Tibial artery (tissue), 4 donors: ENCODE measurements at regions not wholly inside any gene's neighbourhood (a gene's known extent, or its start where the extent isn't known, plus 50 kb on each side); places are given as distances from the start of the nearest gene placed in this dataset.

Experiments used
- DNase-seq, 2 donors: peaks; one replicate each; pipeline ENCODE4 v3.0.0-alpha.2; 2019
- H3K27ac ChIP-seq, 2 donors: fragments of 200-600 bp; sonication (generic) in 1 of 2; 1 replicate in 1 of 2; 2 replicates in 1 of 2; pipeline ENCODE4 v1.5.1; 2018 to 2019; ENCODE audit warnings: mild to moderate bottlenecking in 1 of 2
- H3K27me3 ChIP-seq, 2 donors: fragments of 200-600 bp; sonication (generic) in 1 of 2; one replicate each; pipeline versions ENCODE4 v1.5.1 to v1.6.0; 2016 to 2019
- H3K36me3 ChIP-seq, 3 donors: fragments of 200-600 bp; sonication (generic) in 2 of 3; one replicate each; pipeline ENCODE4 v1.5.1; 2016 to 2019; ENCODE audit warnings: mild to moderate bottlenecking in 2 of 3
- H3K4me1 ChIP-seq, 4 donors: fragments of 200-600 bp; sonication (generic) in 2 of 4; 1 replicate in 3 of 4; 2 replicates in 1 of 4; pipeline ENCODE4 v1.5.1; 2016 to 2019
- H3K4me3 ChIP-seq, 2 donors: fragments of 200-600 bp; sonication (generic) in 1 of 2; 1 replicate in 1 of 2; 2 replicates in 1 of 2; pipeline ENCODE4 v1.5.1; 2018 to 2019; ENCODE audit warnings: mild to moderate bottlenecking in 2 of 2
- H3K9me3 ChIP-seq, 3 donors: fragments of 200-600 bp; sonication (generic) in 1 of 3; one replicate each; pipeline ENCODE4 v1.5.1; 2016 to 2019
- intact Hi-C: fragments of 100-400 bp; cut with DNase I; formaldehyde crosslinking; loops from one replicate; pipeline ENCODE4 v1.15.0; 2023; ENCODE audit warnings: low total_unique reads
- TF ChIP-seq, protein P1 (sequence below), 2 experiments: fragments of 200-600 bp in 1 of 2; fragments of 450-650 bp in 1 of 2; IDR thresholded peaks; one replicate each; pipeline ENCODE4 v1.5.1; 2017 to 2019; ENCODE audit warnings: antibody characterized with exemption in 2 of 2, mild to moderate bottlenecking in 1 of 2, moderate library complexity in 1 of 2

DNA sequence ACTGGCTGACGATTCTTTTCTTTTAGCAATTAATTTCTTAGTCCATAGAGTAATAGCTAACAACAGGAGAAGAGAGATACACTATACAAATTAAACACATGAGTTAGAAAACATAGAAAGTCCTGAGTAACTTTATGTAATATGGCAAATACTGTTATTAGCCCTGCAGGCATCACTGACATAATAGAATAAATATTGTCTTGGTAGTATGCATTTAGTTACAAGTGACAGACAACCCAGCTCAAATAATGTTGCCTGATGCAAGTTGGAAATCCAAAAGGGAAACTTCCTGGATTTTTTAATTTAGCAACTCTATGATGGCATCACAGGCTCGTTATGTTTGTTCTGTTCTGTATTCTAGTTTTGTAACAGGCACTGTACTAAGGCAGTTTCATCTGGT is 95.1 kb downstream of the DKK1 start:
- H3K27ac ChIP-seq = no peak overlapping the region
- intact Hi-C loops = no loop called here
- DNase-seq = no peak
- no peaks in the 10 kb centered on the region for H3K9me3 ChIP-seq
- peaks cover 0 to 11% (median 5%) of the 10 kb centered on the region in 4 donors for H3K4me1 ChIP-seq
- peaks cover 0 to 4% of the 10 kb centered on the region in 2 donors for H3K27me3 ChIP-seq
- TF ChIP-seq, protein P1, sequence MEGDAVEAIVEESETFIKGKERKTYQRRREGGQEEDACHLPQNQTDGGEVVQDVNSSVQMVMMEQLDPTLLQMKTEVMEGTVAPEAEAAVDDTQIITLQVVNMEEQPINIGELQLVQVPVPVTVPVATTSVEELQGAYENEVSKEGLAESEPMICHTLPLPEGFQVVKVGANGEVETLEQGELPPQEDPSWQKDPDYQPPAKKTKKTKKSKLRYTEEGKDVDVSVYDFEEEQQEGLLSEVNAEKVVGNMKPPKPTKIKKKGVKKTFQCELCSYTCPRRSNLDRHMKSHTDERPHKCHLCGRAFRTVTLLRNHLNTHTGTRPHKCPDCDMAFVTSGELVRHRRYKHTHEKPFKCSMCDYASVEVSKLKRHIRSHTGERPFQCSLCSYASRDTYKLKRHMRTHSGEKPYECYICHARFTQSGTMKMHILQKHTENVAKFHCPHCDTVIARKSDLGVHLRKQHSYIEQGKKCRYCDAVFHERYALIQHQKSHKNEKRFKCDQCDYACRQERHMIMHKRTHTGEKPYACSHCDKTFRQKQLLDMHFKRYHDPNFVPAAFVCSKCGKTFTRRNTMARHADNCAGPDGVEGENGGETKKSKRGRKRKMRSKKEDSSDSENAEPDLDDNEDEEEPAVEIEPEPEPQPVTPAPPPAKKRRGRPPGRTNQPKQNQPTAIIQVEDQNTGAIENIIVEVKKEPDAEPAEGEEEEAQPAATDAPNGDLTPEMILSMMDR (IDR thresholded peaks at IDR 0.05) = no peak
- no peaks in the 10 kb centered on the region for H3K36me3 ChIP-seq
- no peak overlapping the region for H3K4me3 ChIP-seq

- no peak overlapping the region for H3K27ac ChIP-seq
- no peak overlapping the region for H3K4me3 ChIP-seq
- TF ChIP-seq, protein P1 (IDR thresholded peaks at IDR 0.05) = no peak
- H3K9me3 ChIP-seq = no peaks in the 10 kb centered on the region
- intact Hi-C loops = no loop called here
- H3K27me3 ChIP-seq = peaks cover 0 to 4% of the 10 kb centered on the region in 2 donors
- no peak for DNase-seq
- peaks cover 0 to 11% (median 5%) of the 10 kb centered on the region in 4 donors for H3K4me1 ChIP-seq
- no peaks in the 10 kb centered on the region for H3K36me3 ChIP-seq
Measured at GRCh38 chr10:52409928-52410327, 95.8 kb downstream of the DKK1 start.

DNA sequence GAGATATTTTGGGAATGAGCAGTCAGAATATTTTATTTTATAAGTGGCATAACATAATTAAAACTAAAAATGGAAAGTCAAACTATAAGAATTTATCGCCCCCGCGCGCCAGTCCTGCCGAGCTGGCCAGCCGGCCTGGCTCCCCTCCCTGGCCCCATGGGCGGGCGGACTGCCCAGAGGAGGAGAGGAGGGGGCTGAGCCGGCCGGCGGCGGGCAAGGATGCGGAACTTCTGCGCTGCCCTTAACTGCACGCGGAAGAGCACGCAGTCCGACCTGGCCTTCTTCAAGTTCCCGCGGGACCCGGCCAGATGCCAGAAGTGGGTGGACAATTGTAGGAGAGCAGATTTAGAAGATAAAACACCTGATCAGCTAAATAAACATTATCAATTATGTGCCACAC is 96.8 kb downstream of the DKK1 start:
- peaks cover 0 to 11% (median 5%) of the 10 kb centered on the region in 4 donors for H3K4me1 ChIP-seq
- intact Hi-C loops = no loop called here
- no peak for DNase-seq

GRCh38 chr10:52419281-52419680 is 105.2 kb downstream of the DKK1 start:
- Histone ChIP-seq H3K27ac (no peak overlapping the region), H3K27me3 (no peaks in the 10 kb centered on the region), H3K4me1 (no peaks in the 10 kb centered on the region), H3K36me3 (no peaks in the 10 kb centered on the region), H3K4me3 (no peak overlapping the region), H3K9me3 (no peaks in the 10 kb centered on the region)
- TF ChIP-seq, protein P1 (IDR thresholded peaks at IDR 0.05) = no peak
- no peak for DNase-seq
- intact Hi-C loops = no loop called here

More for the DNA sequence above, 96.8 kb downstream of the DKK1 start:
- Histone ChIP-seq H3K9me3 (no peaks in the 10 kb centered on the region), H3K4me3 (peak overlapping the region; percentile 21 to 37), H3K27ac (no peak overlapping the region), H3K27me3 (peaks cover 0 to 4% of the 10 kb centered on the region in 2 donors), H3K36me3 (no peaks in the 10 kb centered on the region)
- TF ChIP-seq, protein P1 (IDR thresholded peaks at IDR 0.05) = no peak

DNA sequence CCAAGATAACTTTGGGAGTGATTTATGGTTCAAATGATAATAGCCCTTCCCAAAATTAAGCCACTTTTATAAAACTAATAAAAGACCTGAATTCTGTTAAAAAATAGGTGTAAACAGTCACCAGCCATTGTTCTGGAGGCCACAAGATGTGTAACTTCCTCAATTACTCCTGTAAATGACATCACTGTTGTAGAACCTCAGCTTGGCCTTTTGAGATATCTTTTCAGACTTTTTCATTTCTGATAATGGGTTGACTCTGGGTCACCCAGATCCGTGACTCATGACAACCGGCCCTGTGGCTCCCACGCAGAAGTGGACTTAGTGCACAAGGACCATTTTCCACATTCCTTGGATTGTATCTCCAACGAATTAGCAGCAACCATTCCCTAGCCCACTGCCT is 106.6 kb downstream of the DKK1 start:
- Histone ChIP-seq H3K36me3 (no peaks in the 10 kb centered on the region), H3K27me3 (no peaks in the 10 kb centered on the region), H3K27ac (no peak overlapping the region), H3K9me3 (no peaks in the 10 kb centered on the region), H3K4me3 (no peak overlapping the region), H3K4me1 (no peaks in the 10 kb centered on the region)
- TF ChIP-seq, protein P1 (IDR thresholded peaks at IDR 0.05) = no peak
- intact Hi-C loops = no loop called here
- no peak for DNase-seq

GRCh38 chr10:52423369-52423768 is 109.3 kb downstream of the DKK1 start:
- Histone ChIP-seq H3K9me3 (no peaks in the 10 kb centered on the region), H3K36me3 (no peaks in the 10 kb centered on the region), H3K27ac (no peak overlapping the region), H3K4me1 (no peaks in the 10 kb centered on the region), H3K4me3 (no peak overlapping the region), H3K27me3 (no peaks in the 10 kb centered on the region)
- intact Hi-C loops = no loop called here
- DNase-seq = no peak
- TF ChIP-seq, protein P1 (IDR thresholded peaks at IDR 0.05) = no peak
